HT1080 (cell line): ENCODE measurements at regions not wholly inside any gene's neighbourhood (a gene's known extent, or its start where the extent isn't known, plus 50 kb on each side); places are given as distances from the start of the nearest gene placed in this dataset.
A peak's percentile ranks its signal among the peaks of the same experiment; 100 is the strongest.
"Not testable (repeated sequence)": the region's sequence is repeated elsewhere in the genome, so short reads cannot be mapped to it uniquely, and the experiment has no call there.

Experiments used
- DNase-seq: peaks from one replicate; pipeline ENCODE4 v3.0.0-alpha.2; 2015; ENCODE audit warnings: low read depth

DNA sequence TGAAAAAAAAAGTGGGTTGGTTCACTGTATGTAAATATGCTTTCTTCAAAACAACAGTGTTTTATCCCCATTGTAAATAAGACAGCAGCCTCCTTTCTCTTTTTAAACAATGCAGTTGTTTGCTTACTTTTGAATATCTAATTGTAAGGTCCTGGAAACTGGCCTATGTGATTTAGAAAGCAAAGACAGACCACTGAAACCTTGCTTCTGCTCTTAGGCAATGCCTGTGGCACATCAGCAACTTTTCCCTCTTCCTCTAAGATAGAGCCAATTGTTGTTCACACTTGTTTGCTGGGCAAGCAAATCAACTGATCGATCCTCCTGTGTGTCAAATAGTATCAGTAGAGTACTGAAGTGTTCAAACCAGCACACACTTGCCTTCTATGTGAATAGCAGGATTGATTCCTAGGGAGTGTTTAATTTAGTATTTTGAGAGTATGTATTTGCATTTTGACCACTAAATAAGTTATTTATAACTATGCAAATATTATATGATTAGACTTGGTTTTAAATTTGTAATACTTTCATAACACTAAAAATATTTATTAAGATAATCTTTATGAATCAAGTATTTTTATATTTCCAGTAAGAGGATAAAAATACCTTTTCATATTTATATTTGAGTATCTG, 55.4 kb upstream of the GRPR start:
- DNase-seq = no peak

DNA sequence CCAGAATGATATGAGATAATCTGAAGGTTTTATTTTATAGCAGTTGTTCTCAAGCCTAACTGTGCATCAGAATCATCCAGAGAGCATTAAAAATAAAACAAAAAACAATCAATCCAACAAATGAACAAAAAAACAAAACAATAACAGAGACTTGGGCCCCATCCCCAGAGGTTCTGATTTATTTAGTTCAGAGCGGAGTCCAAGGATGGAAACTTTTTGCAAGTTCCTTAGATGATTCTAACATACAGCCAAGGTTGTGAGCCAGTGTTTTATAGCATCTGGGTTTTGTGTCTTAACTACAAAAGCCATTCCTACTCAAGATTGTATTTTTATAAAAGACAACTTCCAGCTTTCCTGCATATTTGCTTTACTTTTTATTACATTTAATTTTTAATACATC, 59.4 kb upstream of the GRPR start:
- DNase-seq = no peak

DNA sequence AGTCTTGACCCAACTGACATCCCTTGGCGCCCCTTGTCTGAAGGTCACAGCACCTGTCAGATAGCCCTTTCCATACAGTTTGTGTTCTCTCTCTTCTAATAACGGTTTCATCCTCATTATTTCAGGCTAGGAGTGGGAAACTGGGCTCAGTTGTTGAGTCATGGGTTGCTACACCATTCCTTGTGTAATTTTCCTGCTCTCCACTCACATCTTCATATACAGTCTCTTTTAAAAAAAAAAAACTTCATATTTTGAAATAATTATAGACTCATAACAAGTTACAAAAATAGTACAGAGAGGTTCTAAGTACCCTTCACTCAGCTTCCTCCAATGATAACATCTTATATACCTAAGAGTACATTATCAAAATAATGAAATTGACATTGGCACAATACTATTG, 60.2 kb upstream of the GRPR start:
- DNase-seq = no peak

DNA sequence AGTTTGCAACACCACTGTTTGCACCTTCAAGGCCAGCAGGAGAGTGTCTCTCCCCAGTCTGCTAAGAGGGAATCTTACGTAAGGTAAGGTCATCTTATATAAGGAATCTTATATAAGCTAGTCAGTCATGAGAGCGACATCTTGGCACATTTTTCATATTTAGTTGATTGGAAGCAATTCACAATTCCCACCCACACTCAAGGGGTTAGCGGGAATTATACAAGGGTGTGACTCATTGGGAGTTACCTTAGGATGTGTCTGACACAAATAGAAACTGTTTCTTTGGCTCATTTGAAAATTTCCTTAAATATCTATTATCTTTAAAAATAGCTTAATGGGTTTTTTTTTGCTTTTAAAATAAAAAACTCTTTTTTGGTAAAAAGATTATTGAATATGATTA, 62.1 kb upstream of the GRPR start:
- no peak for DNase-seq

DNA sequence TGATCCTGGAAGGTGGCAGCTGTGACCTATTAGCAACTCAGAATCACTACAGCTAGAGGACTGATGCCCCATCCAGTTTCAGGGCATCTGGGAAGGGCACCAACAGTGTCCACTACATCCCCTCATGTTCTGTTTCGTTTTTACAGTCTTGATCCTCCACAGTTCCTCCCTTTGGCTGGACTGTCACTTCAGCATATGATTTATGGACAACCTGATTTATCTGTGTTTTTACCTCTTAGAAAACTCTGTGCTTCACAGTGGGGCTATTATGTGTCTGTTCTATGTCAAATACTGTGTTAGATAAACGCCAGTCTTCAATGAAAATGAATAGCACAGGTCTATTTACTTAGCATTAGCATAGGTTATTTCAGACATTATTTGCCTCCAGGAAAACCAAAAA, 63.1 kb upstream of the GRPR start:
- no peak for DNase-seq

DNA sequence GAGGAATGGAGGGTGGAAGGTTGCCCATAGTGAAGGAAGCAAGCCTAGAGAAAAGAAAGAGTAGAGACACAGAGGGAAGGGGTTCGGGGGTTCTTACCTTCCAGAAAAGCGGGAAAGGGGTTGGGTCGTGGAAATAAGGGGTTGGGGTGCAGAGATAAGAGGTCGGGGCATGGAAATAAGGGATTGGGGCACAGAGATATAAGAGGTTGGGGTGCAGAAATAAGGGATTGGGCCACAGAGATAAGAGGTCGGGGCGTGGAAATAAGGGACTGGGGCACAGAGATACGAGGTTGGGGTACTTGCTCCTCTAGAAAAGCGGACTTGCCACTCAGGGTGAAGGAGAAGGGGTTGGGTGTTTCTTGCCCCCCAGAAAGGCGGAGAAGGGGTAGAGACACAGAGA, 74.2 kb upstream of the GRPR start:
- DNase-seq = not testable (repeated sequence)

DNA sequence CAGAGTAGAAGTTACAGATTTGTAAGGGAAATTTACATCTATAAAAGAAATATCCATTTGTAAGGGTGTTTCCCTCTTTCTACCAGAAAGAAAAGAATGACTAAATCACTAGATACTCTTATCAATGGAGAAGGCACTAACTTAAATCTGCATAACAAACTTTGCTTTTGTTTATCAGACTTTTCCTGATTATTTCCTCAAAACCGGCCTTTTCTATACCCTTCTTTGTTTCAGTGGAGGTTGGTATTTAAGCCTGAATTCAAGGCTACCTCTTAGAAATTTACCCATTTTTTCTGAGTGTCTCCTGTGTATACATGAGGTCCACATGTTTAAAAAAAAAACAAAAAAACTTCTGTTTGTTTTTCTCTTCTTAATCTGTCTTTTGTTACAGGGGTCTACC, 80.4 kb upstream of the GRPR start:
- no peak for DNase-seq

DNA sequence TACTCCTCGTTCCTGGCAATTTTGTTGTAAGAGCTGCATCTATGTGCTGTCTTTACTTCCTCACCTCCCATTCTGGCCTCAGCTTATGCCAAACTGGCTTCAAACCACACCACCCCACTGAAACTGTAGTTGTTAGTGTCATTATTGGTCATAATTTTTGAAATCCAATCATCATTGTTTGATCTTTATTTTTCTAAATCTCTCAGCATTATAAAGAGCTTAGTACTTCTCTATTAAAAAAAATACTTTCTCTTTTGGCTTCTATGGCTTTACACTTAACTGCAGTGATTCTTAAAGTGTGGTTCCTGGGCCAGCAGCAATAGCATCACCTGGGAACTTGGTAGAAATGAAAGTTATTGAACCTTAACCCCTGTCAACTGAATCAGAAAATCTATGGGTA, 83.5 kb upstream of the GRPR start:
- DNase-seq = no peak

DNA sequence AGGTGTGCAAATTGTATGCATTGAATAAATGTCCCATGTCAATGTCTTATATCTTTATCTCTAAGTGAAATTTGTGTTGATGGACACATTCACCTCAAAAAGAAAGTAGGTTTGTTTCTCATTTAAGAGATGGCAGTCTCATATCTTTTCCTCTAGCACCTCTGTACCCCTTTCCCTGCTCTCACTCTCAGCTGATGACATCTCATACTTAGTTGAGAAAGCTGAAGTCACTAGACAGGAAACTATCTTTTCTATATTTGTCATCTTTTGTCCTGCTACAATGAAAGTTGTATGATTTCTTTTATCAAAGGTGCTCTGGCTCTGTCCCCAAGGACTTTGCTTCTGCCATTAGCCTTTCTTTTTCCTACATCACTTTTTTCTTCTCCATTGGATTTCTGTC, 84.0 kb upstream of the GRPR start:
- no peak for DNase-seq

DNA sequence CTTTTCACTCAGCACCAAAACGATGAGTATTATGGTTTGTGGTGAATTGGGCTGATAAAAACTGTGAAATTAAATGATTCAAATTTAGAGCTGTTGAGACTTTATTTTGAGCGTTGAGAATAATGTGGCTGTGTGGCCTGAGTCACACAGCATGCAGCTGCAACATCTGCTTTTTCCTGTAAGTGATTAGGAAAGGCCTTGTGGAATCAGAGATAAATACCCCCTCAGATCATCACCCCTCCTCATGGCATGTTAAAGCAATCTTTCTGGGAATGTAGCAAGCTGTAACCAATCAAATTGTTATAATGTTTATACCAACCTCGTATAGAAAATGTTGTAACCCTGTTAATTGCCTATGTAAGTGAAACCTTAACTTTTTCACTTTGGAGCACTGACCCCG, 90.0 kb upstream of the GRPR start:
- DNase-seq = no peak

DNA sequence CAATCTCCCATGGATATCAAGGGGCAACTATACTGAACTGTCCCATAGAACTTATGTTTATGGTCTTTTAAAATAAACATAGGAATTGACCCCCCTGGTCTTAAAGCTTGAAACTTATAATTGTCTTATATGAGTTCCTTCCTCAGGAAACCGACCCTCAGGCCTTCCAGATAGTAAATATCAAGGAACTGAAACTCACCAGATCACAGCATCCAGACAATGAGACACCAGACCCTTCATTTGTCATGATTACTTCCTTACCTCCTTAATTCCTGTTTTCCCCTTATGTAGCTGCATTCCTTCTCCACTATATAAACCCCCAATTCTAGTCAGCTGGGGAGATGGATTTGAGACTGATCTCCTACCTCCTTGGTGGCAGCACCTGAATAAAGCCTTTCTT, 94.8 kb upstream of the GRPR start:
- no peak for DNase-seq

DNA sequence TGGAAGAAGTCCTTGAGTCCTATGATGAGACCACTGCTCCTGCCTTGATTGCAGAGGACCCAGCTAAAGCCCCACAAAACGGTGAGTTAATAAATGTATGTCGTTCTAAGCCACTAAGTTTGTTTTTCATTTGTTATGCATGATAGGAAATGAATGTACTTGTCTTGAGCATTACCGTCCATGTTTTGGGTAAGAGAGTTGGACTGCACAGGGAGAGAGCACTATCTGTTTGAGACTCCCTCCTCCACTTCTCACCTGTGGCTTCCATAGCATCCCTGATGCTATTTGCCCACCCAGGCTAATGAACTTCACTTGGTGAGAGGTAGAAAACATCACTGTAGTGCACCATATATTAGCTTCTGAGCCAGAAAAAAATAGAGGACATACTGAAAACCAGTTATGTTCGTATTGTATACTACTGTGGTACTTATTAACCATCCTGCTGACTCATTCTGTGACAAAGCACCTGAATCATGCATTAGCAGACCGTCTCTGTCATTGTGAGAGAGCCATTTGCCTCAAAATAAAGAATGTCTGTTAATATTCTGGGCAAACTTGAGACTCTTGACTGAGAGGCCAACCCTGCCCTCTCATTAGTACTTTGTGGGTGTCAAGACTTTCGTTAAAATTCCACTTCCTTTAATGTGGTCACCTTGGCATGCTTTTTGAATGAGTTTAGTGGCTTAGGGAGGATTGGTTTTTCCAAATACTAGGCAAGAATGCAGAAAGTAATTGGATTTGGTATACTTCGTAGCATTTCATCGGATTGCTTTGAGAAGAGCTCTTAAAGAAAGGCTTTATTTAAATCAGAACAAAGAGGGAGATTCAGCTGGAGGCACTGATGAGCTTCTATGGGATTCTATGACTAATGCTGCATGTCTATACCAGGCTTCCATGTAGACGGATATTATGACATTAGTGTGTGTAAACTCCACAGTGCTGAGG, 99.3 kb upstream of the GRPR start:
- peak; percentile 62 for DNase-seq

DNA sequence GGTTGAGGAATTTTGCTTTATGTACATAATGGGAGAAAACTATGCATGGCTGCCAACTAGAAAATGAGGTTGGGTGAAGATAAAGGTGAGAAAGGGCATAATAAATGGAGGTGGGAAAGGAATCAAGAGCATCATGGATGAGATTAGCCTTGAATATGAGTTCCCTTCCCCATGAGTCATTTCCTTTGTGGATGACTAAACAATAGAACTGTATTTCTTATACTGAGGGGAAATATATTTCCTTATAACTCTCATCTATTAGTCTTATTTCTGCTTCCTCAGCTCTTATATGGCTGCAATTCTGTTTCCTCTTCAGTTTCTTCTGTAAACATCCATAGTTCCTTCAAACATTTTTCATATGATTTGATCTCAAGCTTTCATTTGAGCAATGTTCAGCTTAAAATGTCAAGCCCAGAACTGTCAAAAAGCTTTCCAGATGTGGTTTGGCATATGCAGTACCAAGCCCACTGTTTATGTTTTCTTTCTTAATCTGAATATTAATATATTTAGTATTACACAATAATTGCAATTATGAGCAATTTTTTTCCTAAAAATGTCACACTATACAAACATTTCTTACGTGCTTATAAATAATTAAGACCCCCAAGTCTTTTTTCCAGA, 100.7 kb upstream of the GRPR start:
- DNase-seq = peak; percentile 79

DNA sequence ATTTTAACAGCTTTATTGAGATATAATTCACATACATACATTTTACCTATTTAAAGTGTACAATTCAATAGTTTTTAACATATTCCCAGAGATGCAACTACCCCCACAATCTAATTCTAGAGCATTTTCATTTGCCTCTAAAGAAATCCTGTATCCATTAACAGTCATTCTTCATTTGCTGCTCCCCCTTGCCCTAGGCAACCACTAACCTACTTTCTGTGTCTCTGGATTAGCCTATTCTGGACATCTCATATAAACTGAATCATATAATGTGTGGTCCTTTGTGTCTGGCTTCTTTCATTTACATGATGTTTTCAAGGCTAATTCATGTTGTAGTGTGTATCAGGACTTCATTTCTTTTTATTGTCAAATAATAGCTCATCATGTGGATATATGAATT, 105.1 kb upstream of the GRPR start:
- DNase-seq = no peak

DNA sequence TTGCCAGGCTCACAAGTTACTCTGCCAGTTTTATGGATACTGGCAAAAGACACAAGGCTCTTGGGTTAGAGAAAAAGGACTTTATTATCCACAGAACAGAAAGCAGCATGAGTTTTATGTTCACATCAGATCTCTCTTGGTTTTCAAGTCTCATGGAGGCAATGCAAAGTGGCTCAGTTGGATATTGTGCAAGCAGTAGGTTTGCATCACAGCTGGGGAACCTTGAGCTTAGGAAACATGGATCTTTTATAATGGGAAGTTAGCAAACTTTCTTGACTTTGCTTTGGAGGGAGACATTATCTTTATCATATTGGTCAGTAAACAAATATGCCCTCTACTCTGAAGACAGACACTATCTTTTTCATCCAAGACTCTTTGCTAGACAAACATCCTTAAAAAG, 109.2 kb upstream of the GRPR start:
- no peak for DNase-seq

DNA sequence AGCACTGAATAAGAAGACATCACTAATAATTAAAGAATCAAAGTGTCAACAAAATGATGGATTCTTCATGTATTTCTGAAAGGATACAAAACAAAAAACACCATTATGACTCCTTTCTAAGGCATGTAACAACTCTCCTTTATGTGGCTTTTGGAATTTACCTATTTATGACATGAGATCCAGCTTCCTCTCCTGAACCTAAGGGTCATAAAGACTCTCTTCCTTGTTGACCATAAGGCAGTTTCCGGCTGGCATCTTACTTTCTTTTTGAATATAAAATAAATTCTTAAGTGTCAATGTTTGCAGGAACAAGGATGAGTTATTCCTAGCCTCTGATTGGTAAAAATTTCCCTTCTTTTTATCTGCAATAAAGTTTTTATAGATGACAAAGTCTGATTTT, 111.1 kb upstream of the GRPR start:
- no peak for DNase-seq

DNA sequence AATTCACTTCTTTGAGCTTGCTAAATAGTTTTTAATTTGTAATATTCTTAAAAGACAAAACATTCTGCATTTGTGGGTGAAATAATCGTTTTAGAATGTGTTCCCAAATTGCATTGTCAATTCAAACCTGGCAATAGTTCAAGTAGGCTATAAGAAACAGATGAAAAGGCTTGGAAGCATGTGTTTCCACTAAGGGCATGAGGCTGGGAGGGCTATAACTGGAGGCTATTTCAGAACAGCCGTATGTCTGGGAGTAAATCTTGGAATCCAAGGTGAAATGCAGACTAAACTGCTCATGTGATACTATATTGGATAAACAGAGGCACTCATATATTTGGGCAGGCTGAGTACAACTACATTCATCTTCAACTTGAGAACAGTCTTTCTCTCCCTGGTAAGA, 117.4 kb upstream of the GRPR start:
- DNase-seq = no peak

DNA sequence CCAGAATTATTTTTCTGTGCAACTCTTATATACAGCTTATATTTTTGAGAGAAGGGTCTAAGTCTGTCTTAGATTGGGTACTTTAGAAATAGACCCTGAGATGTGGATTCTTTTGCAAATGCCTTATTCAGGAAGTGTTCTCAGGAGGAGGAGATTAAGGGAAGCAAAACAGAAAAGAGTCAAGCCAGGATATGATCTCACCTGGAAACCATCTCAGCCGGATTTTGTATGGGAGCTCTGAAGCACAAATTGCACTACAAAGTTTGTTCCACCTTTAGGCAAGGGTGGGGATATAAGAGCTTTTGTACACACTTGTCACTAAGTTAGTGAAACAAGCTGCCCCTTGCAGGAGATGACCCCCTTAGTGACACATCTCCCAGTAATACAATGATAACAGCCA, 121.2 kb upstream of the GRPR start:
- DNase-seq = peak; percentile 78

DNA sequence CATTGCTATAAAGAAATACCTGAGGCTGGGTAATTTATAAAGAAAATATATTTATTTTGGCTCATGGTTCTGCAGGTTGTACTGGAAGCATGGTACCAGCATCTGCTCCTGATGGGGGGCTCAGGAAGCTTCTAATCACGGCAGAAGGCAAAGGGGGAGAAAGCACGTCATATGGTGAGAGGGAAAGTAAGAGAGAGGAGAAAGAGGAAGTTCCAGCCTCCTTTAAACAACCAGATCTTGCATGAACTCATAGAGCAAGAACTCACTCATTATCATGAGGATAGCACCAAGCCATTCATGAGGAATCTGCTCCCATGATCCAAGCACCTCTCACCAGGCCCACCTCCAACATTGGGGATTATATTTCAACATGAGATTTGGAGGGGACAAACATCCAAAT, 125.0 kb upstream of the GRPR start:
- DNase-seq = no peak

DNA sequence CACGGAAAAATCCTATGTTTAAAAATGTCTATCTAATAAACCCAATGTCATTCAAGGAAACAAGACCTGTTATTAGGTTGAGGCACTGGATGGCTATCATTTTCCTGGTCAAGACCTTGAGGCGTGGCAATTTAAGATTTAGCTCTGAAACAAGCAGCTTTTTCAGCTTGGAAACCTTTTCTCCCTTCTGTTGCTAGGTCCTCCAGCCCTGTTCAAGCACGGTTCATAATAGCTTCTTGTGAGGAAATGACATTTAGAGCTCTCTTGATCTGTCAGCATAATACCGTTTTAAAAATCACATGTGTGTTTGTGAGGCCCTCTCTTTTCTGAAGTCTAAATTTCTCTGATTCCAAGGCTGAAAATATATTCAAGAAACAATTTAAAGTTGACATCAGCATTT, 133.6 kb upstream of the GRPR start:
- no peak for DNase-seq

DNA sequence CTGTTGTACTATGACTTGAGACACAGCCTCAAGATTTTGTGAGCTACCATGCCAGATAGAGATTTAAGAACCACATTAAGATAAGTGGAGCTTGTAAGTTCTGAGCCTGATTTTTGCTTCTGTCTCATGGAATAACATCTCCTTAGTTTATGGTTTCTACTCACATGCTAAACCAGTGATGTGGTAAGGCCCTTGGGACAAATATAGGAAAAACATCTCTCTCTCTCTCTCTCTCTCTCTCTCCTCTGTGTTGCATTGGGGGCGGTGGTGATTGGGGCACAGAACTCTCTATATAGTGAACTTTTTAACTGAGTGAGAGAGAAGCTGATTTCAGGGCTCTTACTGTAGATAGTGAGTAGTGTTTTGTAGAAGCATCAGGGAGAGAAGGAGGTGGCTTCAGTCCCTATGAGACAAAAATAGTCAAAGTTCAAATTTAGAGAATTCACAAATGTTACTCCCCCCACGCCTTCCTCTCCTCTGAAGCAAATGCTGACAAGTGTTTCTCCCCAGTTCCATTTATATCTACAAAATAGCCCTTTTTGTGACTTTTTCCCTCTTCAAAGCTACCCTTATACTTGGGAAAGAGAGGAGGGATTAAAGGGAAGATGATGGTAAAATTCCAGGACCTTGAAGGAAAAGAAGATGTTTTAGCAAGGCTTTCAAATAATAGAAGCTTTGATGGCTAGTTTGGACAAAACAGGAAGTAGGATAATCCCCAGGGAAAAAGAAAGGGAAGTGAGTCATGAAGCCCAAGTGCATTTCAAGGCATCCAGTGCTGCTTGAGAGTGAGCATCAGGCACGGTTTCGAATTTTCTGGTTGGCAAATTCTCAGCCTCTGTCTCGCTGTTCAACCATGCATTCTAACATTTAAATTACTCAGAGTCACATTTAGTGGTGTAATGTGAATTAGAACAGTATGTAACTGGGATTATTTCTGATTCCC, 134.3 kb upstream of the AP1S2 start:
- peak; percentile 89 for DNase-seq

DNA sequence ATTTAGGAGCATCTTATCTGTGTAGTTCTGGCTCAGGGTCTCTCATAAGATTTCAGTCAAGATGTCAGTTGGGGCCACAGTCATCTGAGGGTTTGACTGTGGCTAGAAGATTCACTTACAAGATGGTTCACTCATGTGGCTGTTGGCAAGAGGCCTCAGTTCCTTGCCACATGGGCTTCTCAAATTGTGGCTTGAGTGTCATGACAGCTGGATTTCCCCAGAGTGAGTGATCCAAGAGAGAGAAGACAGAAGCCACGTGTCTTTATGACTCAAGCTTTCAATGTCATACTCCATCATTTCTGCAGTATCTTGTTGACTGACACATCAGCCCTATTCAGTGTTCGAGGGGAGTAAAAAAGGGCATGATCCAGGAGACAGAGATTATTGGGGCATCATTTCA, 131.3 kb upstream of the AP1S2 start:
- DNase-seq = peak; percentile 48
